Endothelial cell of umbilical vein (primary cell): ENCODE measurements at regions not wholly inside any gene's neighbourhood (a gene's known extent, or its start where the extent isn't known, plus 50 kb on each side); places are given as distances from the start of the nearest gene placed in this dataset.

Source experiments
- BruUV-seq: library from RNA; stranded (reverse); fragments of 400-500 nt; replicated peaks from 2 replicates; lab custom pipeline; 2021; lab: Mats Ljungman, UMichigan
- CTCF ChIA-PET: fragments of 300-600, 350-600 bp; sonication (Branson Sonifier 250); formaldehyde crosslinking; loops from one replicate; lab custom pipeline; 2021; ENCODE audit warnings: antibody characterized with exemption, inconsistent platforms; lab: Charles Lee
- POLR2A ChIA-PET: fragments of 300-600, 350-600 bp; sonication (Branson Sonifier 250); formaldehyde crosslinking; loops from one replicate; lab custom pipeline; 2021; ENCODE audit warnings: antibody characterized with exemption, inconsistent platforms; lab: Charles Lee
- DNase-seq: peaks from one replicate; pipeline ENCODE4 v3.0.0-alpha.2; 2011; ENCODE audit warnings: low read depth, low spot score
- FAIRE-seq: peaks from 2 replicates; lab custom pipeline; 2011; peaks lifted over from hg19 to GRCh38; lab: Jason Lieb, UNC
- H2AFZ ChIP-seq: 2 replicates; pipeline ENCODE4 v1.6.0; 2012; ENCODE audit warnings: low read depth, low read length, control low read depth, inconsistent platforms
- H3K27ac ChIP-seq: 2 replicates; pipeline ENCODE4 v1.5.1; 2011; ENCODE audit warnings: low read depth, mild to moderate bottlenecking, control low read depth, low read length, moderate library complexity; ENCODE audit not compliant: insufficient read depth
- H3K27me3 ChIP-seq, 2 experiments: 2 replicates each; pipeline versions ENCODE4 v1.6.0 to v1.6.1; 2011; ENCODE audit warnings: low read length in 2 of 2, mixed read lengths in 1 of 2; ENCODE audit not compliant: control insufficient read depth in 2 of 2, insufficient read depth in 2 of 2
- H3K36me3 ChIP-seq, 2 experiments: 2 replicates in 1 of 2; 3 replicates in 1 of 2; pipeline ENCODE4 v1.5.1; 2011; ENCODE audit warnings: low read length in 2 of 2, mild to moderate bottlenecking in 1 of 2, moderate library complexity in 1 of 2; ENCODE audit not compliant: control insufficient read depth in 2 of 2, insufficient read depth in 2 of 2; ENCODE audit errors: extremely low read depth in 1 of 2
- H3K4me1 ChIP-seq: 3 replicates; pipeline ENCODE4 v1.5.1; 2011; ENCODE audit warnings: mild to moderate bottlenecking, low read length; ENCODE audit not compliant: control insufficient read depth, insufficient read depth; ENCODE audit errors: extremely low read depth
- H3K4me2 ChIP-seq: 2 replicates; pipeline ENCODE4 v1.6.1; 2011; ENCODE audit warnings: low read length, control low read depth, mixed read lengths; ENCODE audit not compliant: insufficient read depth
- H3K4me3 ChIP-seq, 3 experiments: fragments of 200-600 bp in 1 of 3; sonication (generic), shearing (Covaris generic) in 1 of 3; replicated peaks in 1 of 3; 2 replicates each; pipeline ENCODE4 v1.5.1; 2011 to 2016; ENCODE audit warnings: control low read depth in 3 of 3, low read length in 3 of 3, mild to moderate bottlenecking in 2 of 3, inconsistent platforms in 1 of 3, low read depth in 1 of 3, moderate library complexity in 1 of 3; ENCODE audit not compliant: insufficient read depth in 1 of 3
- H3K79me2 ChIP-seq: 2 replicates; pipeline ENCODE4 v1.6.0; 2012; ENCODE audit warnings: low read length, inconsistent platforms; ENCODE audit not compliant: control insufficient read depth, insufficient read depth
- H3K9ac ChIP-seq: replicated peaks from 2 replicates; pipeline ENCODE3; 2011; ENCODE audit warnings: low read length, control low read depth; ENCODE audit not compliant: insufficient read depth; ENCODE audit errors: extremely low read depth
- H3K9me1 ChIP-seq: replicated peaks from 3 replicates; pipeline ENCODE4 v1.6.0; 2011; ENCODE audit warnings: mild to moderate bottlenecking, low read length; ENCODE audit not compliant: control insufficient read depth, insufficient read depth; ENCODE audit errors: extremely low read depth
- H3K9me3 ChIP-seq: replicated peaks from 2 replicates; pipeline ENCODE4 v1.5.1; 2012; ENCODE audit warnings: low read length, inconsistent platforms; ENCODE audit not compliant: control insufficient read depth, insufficient read depth
- H4K20me1 ChIP-seq: replicated peaks from 2 replicates; pipeline ENCODE3; 2011; ENCODE audit warnings: mild to moderate bottlenecking, low read length; ENCODE audit not compliant: control insufficient read depth, insufficient read depth; ENCODE audit errors: extremely low read depth
- CTCF ChIP-seq, 2 donors: IDR thresholded peaks; 1 replicate in 1 of 2; 2 replicates in 1 of 2; pipeline ENCODE4 v1.5.1; 2011; ENCODE audit warnings: low read length in 2 of 2, mild to moderate bottlenecking in 2 of 2, moderate library complexity in 2 of 2, control low read depth in 1 of 2, inconsistent platforms in 1 of 2, low read depth in 1 of 2; ENCODE audit not compliant: insufficient read depth in 1 of 2; ENCODE audit errors: extremely low read depth in 1 of 2
- EZH2 ChIP-seq: IDR thresholded peaks from 2 replicates; pipeline ENCODE4 v1.6.1; 2012; ENCODE audit warnings: borderline replicate concordance, low read depth, mild to moderate bottlenecking, moderate library complexity, low read length, inconsistent platforms; ENCODE audit not compliant: severe bottlenecking
- FOS ChIP-seq: IDR thresholded peaks from 2 replicates; pipeline ENCODE4 v1.6.1; 2011; ENCODE audit warnings: mild to moderate bottlenecking, low read length, moderate library complexity, borderline replicate concordance; ENCODE audit not compliant: insufficient read depth
- GATA2 ChIP-seq: IDR thresholded peaks from 2 replicates; pipeline ENCODE4 v1.7.0; 2011; ENCODE audit warnings: low read depth, mild to moderate bottlenecking, moderate library complexity, mixed read lengths, low read length; ENCODE audit not compliant: insufficient read length, insufficient read depth
- JUN ChIP-seq: IDR thresholded peaks from 2 replicates; pipeline ENCODE4 v1.6.1; 2011; ENCODE audit warnings: borderline replicate concordance, low read depth; ENCODE audit not compliant: insufficient read length, insufficient read depth
- MYC ChIP-seq: IDR thresholded peaks from one replicate; pipeline ENCODE4 v1.6.1; 2011; ENCODE audit warnings: mild to moderate bottlenecking, low read depth, low read length
- POLR2A ChIP-seq: IDR thresholded peaks from 2 replicates; pipeline ENCODE4 v1.6.1; 2012; ENCODE audit warnings: low read depth, mild to moderate bottlenecking, control low read depth, low read length
- POLR2AphosphoS5 ChIP-seq: IDR thresholded peaks from 2 replicates; pipeline ENCODE4 v1.6.1; 2012; ENCODE audit warnings: low read depth, mild to moderate bottlenecking, control low read depth, low read length, moderate library complexity; ENCODE audit not compliant: insufficient read depth
- dilution Hi-C: fragments of 300-500 bp; cut with MboI; formaldehyde crosslinking; loops from one replicate; pipeline ENCODE4 v1.15.0; 2019; ENCODE audit warnings: low sequenced_read_pairs; ENCODE audit not compliant: extremely low pct_ligation_motif_present
- intact Hi-C: fragments of 100-400 bp; cut with micrococcal nuclease; formaldehyde crosslinking; loops from one replicate; pipeline ENCODE4 v1.10.0; 2022
- TF ChIP-seq, protein P1 (sequence below): IDR thresholded peaks from 2 replicates; pipeline ENCODE4 v1.6.1; 2011; ENCODE audit not compliant: insufficient read depth, insufficient read length

DNA sequence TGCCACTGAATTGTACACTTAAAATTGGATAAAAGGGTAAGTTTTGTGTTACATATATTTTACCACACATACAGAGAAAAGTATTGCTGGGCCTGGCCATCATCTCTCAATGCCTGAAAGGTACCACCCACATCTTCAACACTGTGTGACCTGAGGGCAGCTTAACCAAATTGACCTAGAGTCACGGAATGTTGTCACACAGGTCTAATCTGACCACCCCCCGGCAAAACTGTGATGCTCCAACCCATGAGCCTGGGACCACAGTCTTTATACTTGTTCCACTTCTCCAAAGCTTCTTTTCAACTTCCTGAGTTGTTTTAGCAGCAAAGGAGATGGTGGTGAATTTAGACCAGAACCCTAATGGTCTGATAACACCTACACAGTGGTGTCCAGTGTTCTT lies 210.3 kb upstream of the TPM1 start:
- intact Hi-C loops (no loop called here), dilution Hi-C loops (no loop called here)
- Histone ChIP-seq H4K20me1 (no peaks in the 10 kb centered on the region), H3K4me1 (no peaks in the 10 kb centered on the region), H3K9ac (no peak overlapping the region), H3K79me2 (no peaks in the 10 kb centered on the region), H3K27ac (no peak overlapping the region), H3K36me3 (no peaks in the 10 kb centered on the region), H3K4me2 (no peak overlapping the region), H3K4me3 (no peak overlapping the region), H3K9me3 (no peaks in the 10 kb centered on the region), H3K9me1 (no peaks in the 10 kb centered on the region), H3K27me3 (no peaks in the 10 kb centered on the region), H2AFZ (no peak overlapping the region)
- DNase-seq: no peak
- peak; percentile 63 for FAIRE-seq
- no TSS peak for BruUV-seq
- CTCF ChIA-PET: interaction anchor here (1.6 to 1.8 kb wide), 2 partner anchors 15 kb away, joined by 4 to 5 read pairs; no protein-coding TSS in a partner anchor
- TF ChIP-seq GATA2 (no peak), CTCF (IDR thresholded peaks at IDR 0.05; ENCODE audit: extremely low read depth in 1 of 2, insufficient read depth in 1 of 2, low read depth in 1 of 2, low read length in 2 of 2) (no peak), POLR2AphosphoS5 (no peak), MYC (no peak), JUN (no peak), EZH2 (no peak), POLR2A (no peak), FOS (no peak)
- TF ChIP-seq, protein P1, sequence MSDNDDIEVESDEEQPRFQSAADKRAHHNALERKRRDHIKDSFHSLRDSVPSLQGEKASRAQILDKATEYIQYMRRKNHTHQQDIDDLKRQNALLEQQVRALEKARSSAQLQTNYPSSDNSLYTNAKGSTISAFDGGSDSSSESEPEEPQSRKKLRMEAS: no peak
- POLR2A ChIA-PET: no interaction called here
